GM18868 (cell line): ENCODE measurements at regions not wholly inside any gene's neighbourhood (a gene's known extent, or its start where the extent isn't known, plus 50 kb on each side); places are given as distances from the start of the nearest gene placed in this dataset.

Source experiments
- ATAC-seq: cut with Tn5 transposase; IDR thresholded peaks from one replicate; pipeline ENCODE4 v1.9.1; 2021; ENCODE audit warnings: mild to moderate bottlenecking, moderate library complexity; ENCODE audit not compliant: unreplicated experiment

- no peak for ATAC-seq
Observed at GRCh38 chr4:188804861-188805260, 665.6 kb downstream of the TRIML1 start.

GRCh38 chr4:188811121-188811520, 671.9 kb downstream of the TRIML1 start:
- ATAC-seq, result no peak

- ATAC-seq, result no peak
Observed at GRCh38 chr4:188812644-188813043, 673.4 kb downstream of the TRIML1 start.

- ATAC-seq, result no peak
Observed at GRCh38 chr4:188818300-188818699, 679.1 kb downstream of the TRIML1 start.

GRCh38 chr4:188819233-188819632, 680.0 kb downstream of the TRIML1 start:
- no peak for ATAC-seq

GRCh38 chr4:188821500-188821899, 682.3 kb downstream of the TRIML1 start:
- ATAC-seq, result no peak

GRCh38 chr4:188822698-188823097, 683.5 kb downstream of the TRIML1 start:
- ATAC-seq, result no peak

- no peak for ATAC-seq
Observed at GRCh38 chr4:188824553-188824952, 685.3 kb downstream of the TRIML1 start.

GRCh38 chr4:188826393-188826792, 687.2 kb downstream of the TRIML1 start:
- ATAC-seq, result no peak

GRCh38 chr4:188839704-188840103, 700.5 kb downstream of the TRIML1 start:
- ATAC-seq, result no peak

GRCh38 chr4:188841523-188841922, 702.3 kb downstream of the TRIML1 start:
- ATAC-seq, result no peak

- no peak for ATAC-seq
Observed at GRCh38 chr4:188854436-188854835, 715.2 kb downstream of the TRIML1 start.

GRCh38 chr4:188858696-188859095, 719.5 kb downstream of the TRIML1 start:
- no peak for ATAC-seq

- no peak for ATAC-seq
Observed at GRCh38 chr4:188864741-188865140, 725.5 kb downstream of the TRIML1 start.

- ATAC-seq, result no peak
Observed at GRCh38 chr4:188867796-188868195, 728.6 kb downstream of the TRIML1 start.

- ATAC-seq, result no peak
Observed at GRCh38 chr4:188869581-188869980, 730.3 kb downstream of the TRIML1 start.

- ATAC-seq, result no peak
Observed at GRCh38 chr4:188872809-188873208, 733.6 kb downstream of the TRIML1 start.

- no peak for ATAC-seq
Observed at GRCh38 chr4:188876881-188877280, 737.6 kb downstream of the TRIML1 start.

- no peak for ATAC-seq
Observed at GRCh38 chr4:188879598-188879997, 740.4 kb downstream of the TRIML1 start.

GRCh38 chr4:188887905-188888304, 748.7 kb downstream of the TRIML1 start:
- no peak for ATAC-seq

- ATAC-seq, result no peak
Observed at GRCh38 chr4:188892837-188893236, 753.6 kb downstream of the TRIML1 start.

- no peak for ATAC-seq
Observed at GRCh38 chr4:188903986-188904385, 764.7 kb downstream of the TRIML1 start.

GRCh38 chr4:188904617-188905016, 765.4 kb downstream of the TRIML1 start:
- no peak for ATAC-seq

- ATAC-seq, result no peak
Observed at GRCh38 chr4:188905248-188905647, 766.0 kb downstream of the TRIML1 start.
